GM12892 (cell line): ENCODE measurements at regions not wholly inside any gene's neighbourhood (a gene's known extent, or its start where the extent isn't known, plus 50 kb on each side); places are given as distances from the start of the nearest gene placed in this dataset.
"Not testable (repeated sequence)": the region's sequence is repeated elsewhere in the genome, so short reads cannot be mapped to it uniquely, and the experiment has no call there.

ENCODE experiments used
- DNase-seq: peaks from one replicate; pipeline ENCODE4 v3.0.0; 2011; ENCODE audit not compliant: insufficient read length
- FAIRE-seq: peaks from 2 replicates; lab custom pipeline; 2011; peaks lifted over from hg19 to GRCh38; lab: Jason Lieb, UNC
- POLR2A ChIP-seq: IDR thresholded peaks from 2 replicates; pipeline ENCODE4 v1.6.1; 2011; ENCODE audit warnings: low read depth, low read length, control low read depth
- POLR2AphosphoS5 ChIP-seq: IDR thresholded peaks from 2 replicates; pipeline ENCODE4 v1.6.1; 2011; ENCODE audit warnings: low read depth, low read length, control low read depth
- TAF1 ChIP-seq: IDR thresholded peaks from 2 replicates; pipeline ENCODE4 v1.6.1; 2011; ENCODE audit warnings: low read depth, mild to moderate bottlenecking, control low read depth, low read length, borderline replicate concordance

- FAIRE-seq (no peak), DNase-seq (no peak)
- TF ChIP-seq POLR2A (no peak), TAF1 (no peak), POLR2AphosphoS5 (no peak)
Measured at GRCh38 chr6:100216760-100217159, 222.7 kb upstream of the MCHR2 start.

GRCh38 chr6:100212131-100212530 is 218.1 kb upstream of the MCHR2 start:
- no peak for FAIRE-seq
- TF ChIP-seq POLR2AphosphoS5, result no peak
- TF ChIP-seq TAF1, result no peak
- no peak for TF ChIP-seq POLR2A
- DNase-seq, result no peak

- DNase-seq (no peak), FAIRE-seq (no peak)
- no peak for TF ChIP-seq POLR2AphosphoS5
- TF ChIP-seq POLR2A, result no peak
- no peak for TF ChIP-seq TAF1
Measured at GRCh38 chr6:100210137-100211117, 216.4 kb upstream of the MCHR2 start.

- DNase-seq, result no peak
- TF ChIP-seq POLR2AphosphoS5, result no peak
- no peak for TF ChIP-seq TAF1
- no peak for TF ChIP-seq POLR2A
- FAIRE-seq, result no peak
Measured at GRCh38 chr6:100209323-100210136, 215.5 kb upstream of the MCHR2 start.

- TF ChIP-seq TAF1, result no peak
- no peak for TF ChIP-seq POLR2A
- no peak for TF ChIP-seq POLR2AphosphoS5
- DNase-seq (no peak), FAIRE-seq (no peak)
Measured at GRCh38 chr6:100203400-100203799, 209.4 kb upstream of the MCHR2 start.

GRCh38 chr6:100202417-100203194 is 208.6 kb upstream of the MCHR2 start:
- no peak for FAIRE-seq
- no peak for DNase-seq
- no peak for TF ChIP-seq TAF1
- TF ChIP-seq POLR2AphosphoS5, result no peak
- TF ChIP-seq POLR2A, result no peak

GRCh38 chr6:100196214-100196982 is 202.4 kb upstream of the MCHR2 start:
- FAIRE-seq, DNase-seq: not testable (repeated sequence)

GRCh38 chr6:100195244-100195643 is 201.2 kb upstream of the MCHR2 start:
- not testable (repeated sequence) for DNase-seq, FAIRE-seq

- DNase-seq (no peak), FAIRE-seq (no peak)
- no peak for TF ChIP-seq POLR2A
- TF ChIP-seq TAF1, result no peak
- no peak for TF ChIP-seq POLR2AphosphoS5
Measured at GRCh38 chr6:100194535-100194934, 200.5 kb upstream of the MCHR2 start.

GRCh38 chr6:100188754-100189153 is 194.7 kb upstream of the MCHR2 start:
- no peak for FAIRE-seq
- TF ChIP-seq POLR2A, result no peak
- no peak for DNase-seq

- FAIRE-seq (no peak), DNase-seq (no peak)
- no peak for TF ChIP-seq TAF1
- no peak for TF ChIP-seq POLR2AphosphoS5
- no peak for TF ChIP-seq POLR2A
Measured at GRCh38 chr6:100186552-100186951, 192.5 kb upstream of the MCHR2 start.
